DMS53 treated with DMSO at 0.1 percent for 48 hours (cell line): ENCODE measurements at regions not wholly inside any gene's neighbourhood (a gene's known extent, or its start where the extent isn't known, plus 50 kb on each side); places are given as distances from the start of the nearest gene placed in this dataset.
A peak's percentile ranks its signal among the peaks of the same experiment; 100 is the strongest.
"Not testable (repeated sequence)": the region's sequence is repeated elsewhere in the genome, so short reads cannot be mapped to it uniquely, and the experiment has no call there.

ENCODE experiments used
- DNase-seq: peaks from one replicate; lab custom pipeline; 2025; ENCODE audit not compliant: unreplicated experiment; lab: John Stamatoyannopoulos, UW

DNA sequence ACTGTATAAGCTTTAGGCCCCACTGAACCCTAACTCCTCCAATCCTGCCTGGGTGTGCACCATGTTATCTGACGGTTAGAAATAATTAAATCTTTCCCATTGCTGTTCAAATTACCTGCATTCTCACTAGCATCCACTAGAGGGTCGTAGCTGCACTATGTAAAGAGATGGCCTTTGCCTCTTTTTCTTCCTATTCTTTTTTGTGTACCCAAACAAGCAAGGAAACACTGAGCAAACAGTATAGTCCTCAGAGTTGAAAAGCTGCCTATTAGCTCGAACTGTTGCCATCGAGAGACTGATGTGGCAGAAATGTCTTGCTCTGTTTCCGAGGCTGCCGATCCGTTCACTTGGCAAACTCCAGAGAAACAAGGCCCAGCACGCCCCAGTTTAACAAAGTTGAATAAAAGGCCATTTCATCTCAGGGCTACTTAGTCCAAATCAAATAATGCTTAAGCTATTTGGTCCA, 163.8 kb upstream of the TRPM3 start:
- peak; percentile 42 for DNase-seq

- DNase-seq: not testable (repeated sequence)
Measured at GRCh38 chr9:71282116-71282515, 160.7 kb upstream of the TRPM3 start.

GRCh38 chr9:71279151-71279739, 157.8 kb upstream of the TRPM3 start:
- DNase-seq: no peak

- DNase-seq: no peak
Measured at GRCh38 chr9:71273613-71274012, 152.2 kb upstream of the TRPM3 start.

GRCh38 chr9:71271602-71272001, 150.2 kb upstream of the TRPM3 start:
- DNase-seq: no peak

GRCh38 chr9:71270554-71270953, 149.1 kb upstream of the TRPM3 start:
- no peak for DNase-seq

- no peak for DNase-seq
Measured at GRCh38 chr9:71269859-71270258, 148.4 kb upstream of the TRPM3 start.

GRCh38 chr9:71268871-71269635, 147.6 kb upstream of the TRPM3 start:
- DNase-seq: no peak

DNA sequence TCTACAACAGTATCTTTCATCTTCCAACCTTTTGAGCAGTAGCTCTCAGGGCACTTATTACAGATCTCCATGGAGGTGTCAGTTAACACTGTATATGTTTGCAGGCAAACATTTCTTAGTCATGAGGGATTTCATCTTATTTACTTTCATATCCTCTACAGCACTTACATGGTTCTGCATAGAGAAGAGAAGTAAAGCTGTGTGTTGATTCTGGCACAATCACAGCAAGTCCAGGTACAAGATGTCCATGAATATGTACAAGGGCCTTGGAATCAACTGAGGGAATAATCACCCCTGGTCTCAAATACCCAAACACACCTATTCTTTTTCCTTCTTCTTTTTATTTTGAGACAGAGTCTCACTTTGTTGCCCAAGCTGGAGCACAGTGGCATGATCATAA, 142.0 kb upstream of the TRPM3 start:
- peak; percentile 37 for DNase-seq

DNA sequence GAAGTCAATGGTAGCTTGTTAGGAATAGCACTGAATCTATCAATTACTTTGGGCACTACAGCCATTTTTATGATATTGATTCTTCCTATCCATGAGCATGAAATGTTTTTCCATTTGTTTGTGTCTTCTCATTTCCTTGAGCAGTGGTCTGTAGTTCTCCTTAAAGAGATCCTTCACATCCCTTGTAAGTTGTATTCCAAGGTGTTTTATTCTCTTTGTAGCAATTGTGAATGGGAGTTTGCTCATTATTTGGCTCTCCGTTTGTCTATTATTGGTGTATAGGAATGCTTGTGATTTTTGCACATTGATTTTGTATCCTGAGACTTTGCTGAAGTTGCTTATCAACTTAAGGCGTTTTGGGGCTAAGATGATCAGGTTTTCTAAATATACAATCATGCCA, 139.0 kb upstream of the TRPM3 start:
- not testable (repeated sequence) for DNase-seq

- DNase-seq: no peak
Measured at GRCh38 chr9:71254592-71255277, 133.3 kb upstream of the TRPM3 start.

- no peak for DNase-seq
Measured at GRCh38 chr9:71253011-71253410, 131.6 kb upstream of the TRPM3 start.

GRCh38 chr9:71250581-71250980, 129.2 kb upstream of the TRPM3 start:
- no peak for DNase-seq

GRCh38 chr9:71249729-71250317, 128.4 kb upstream of the TRPM3 start:
- DNase-seq: peak; percentile 37

DNA sequence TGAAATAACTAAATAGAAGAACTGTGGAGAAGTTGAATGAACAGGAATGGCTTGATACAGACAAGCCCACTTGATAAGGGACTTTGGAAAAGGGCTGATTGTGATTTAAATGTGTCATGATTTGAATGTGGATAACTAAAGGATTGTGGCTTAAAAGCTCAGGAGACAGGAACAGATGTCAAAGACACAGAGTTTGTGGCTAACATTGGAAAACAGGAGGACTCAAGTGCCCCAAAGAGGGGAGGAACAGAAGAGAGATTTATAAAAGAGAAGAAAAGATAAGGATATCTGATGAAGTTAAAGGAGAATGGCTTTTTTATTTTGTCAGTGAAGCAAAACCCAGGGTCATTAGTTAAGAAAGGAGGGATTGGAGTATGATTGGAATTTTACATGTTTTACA, 124.2 kb upstream of the TRPM3 start:
- DNase-seq: no peak

- DNase-seq: no peak
Measured at GRCh38 chr9:71243951-71244350, 122.5 kb upstream of the TRPM3 start.

- no peak for DNase-seq
Measured at GRCh38 chr9:71242081-71242480, 120.7 kb upstream of the TRPM3 start.

DNA sequence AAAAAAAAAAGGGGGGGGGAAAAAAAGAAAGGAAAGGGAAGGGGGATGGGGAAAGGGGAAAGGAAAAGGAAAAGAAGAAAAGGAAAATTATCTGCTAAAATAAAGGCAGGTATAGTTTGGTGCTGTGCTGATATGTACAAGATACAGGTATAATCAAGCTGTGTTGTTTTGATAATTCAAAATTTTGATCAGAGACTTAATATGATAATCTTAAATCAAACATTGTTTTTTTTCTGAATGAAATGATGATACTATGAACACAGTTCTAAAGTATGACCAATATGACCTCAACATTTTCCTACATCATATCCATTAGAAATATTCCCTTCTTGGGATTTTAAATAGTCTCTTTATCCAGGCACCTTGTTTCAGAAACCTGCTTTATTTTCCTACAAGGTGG, 115.6 kb upstream of the TRPM3 start:
- no peak for DNase-seq

DNA sequence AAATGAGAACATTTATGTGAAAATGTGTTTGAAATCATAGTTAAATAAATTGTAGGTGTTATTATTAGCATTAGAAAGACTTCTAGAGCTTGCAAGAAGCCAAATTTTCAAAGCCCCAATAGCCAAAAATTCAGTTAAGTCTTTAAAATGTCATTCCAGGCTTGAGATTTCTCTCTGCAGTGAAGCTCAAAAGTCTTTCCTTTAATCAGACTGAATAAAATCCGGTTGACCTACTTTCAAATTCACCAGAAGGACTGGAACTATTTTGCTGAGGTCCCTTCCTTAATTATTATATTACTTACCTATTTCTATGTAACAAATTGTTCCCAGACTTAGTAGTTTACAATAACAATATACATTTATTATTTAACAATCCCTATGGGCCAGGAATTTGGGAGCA, 112.2 kb upstream of the TRPM3 start:
- no peak for DNase-seq

DNA sequence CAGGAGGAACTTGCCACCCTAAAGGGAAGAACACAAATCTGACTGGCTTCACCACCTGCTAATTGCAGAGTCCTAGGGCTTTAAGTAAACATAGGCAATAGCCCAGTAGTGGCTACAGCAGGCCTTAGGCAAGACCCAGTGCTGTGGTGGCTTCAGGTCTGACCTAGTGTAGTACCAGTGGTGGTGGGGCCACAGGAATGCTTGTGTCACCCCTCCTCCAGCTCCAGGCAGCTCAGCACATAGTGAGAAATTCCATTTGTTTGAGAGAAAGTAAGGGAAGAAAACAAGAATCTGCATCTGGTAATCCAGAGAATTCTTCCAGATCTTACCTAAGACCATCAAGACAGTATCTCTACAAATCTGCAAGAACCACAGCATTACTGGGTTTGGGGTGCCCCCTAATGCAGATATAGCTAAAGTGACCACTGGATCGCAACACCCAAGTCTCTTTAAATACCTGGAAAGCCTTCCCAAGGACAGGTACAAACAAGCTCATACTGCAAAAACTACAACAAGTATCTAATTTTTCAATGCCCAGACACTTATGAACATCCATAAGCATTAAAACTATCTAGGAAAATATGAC, 102.6 kb upstream of the TRPM3 start:
- no peak for DNase-seq

GRCh38 chr9:71218774-71219173, 97.4 kb upstream of the TRPM3 start:
- DNase-seq: no peak
